GM21360 (cell line): ENCODE measurements at regions not wholly inside any gene's neighbourhood (a gene's known extent, or its start where the extent isn't known, plus 50 kb on each side); places are given as distances from the start of the nearest gene placed in this dataset.
"Not testable (repeated sequence)": the region's sequence is repeated elsewhere in the genome, so short reads cannot be mapped to it uniquely, and the experiment has no call there.

ENCODE experiments used
- ATAC-seq: cut with Tn5 transposase; IDR thresholded peaks from one replicate; pipeline ENCODE4 v1.9.1; 2021; ENCODE audit warnings: mild to moderate bottlenecking, moderate library complexity; ENCODE audit not compliant: unreplicated experiment

DNA sequence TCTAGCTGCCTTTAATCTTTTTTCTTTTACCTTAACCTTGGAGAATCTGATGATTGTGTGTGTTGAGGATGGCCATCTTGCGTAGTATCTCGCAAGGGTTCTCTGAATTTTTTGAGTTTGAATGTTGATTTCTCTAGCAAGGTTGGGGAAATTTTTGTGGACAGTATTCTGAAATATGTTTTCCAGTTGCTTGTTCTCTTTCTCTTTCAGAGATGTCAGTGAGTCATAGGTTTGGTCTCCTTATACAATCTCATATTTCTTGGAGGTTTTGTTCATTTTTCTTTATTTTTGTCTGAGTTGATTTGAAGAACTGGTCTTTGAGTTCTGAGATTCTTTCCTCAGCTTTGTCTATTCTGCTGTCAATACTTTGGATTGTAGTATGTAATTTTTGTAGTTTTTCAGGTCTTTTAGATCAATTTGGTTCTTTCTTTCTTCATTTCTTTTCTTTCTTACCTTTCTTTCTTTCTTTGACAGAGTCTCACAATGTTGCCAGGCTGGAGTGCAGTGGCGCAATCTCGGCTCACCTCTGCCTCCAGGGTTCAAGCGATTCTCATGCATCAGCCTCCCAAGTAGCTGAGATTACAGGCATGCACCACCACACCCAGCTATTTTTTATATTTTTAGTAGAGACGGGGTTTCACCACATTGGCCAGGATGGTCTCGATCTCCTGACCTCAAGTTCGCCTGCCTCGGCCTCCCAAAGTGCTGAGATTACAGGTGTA, 366.4 kb upstream of the RASGRP1 start:
- ATAC-seq = no peak

GRCh38 chr15:38941399-38941953, 376.9 kb upstream of the RASGRP1 start:
- no peak for ATAC-seq

DNA sequence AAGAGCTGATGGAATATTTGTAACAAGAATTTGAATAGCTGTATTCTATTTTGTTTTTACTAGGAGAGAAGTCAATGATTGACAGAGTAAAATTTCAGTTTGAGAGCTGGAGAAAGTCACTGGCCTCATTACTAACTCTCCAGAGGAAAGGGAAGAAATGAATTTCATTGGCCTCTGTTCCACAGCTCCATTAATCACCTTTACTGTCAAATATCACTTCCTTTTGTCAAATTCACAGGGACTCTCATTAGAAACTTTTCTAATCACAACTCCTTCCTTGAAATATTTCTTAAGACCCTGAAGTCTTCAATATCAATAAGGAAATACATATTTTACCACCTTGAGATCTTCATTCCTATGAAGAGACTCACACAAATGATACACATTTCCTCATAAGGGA, 379.9 kb upstream of the RASGRP1 start:
- ATAC-seq = no peak

GRCh38 chr15:38945551-38946298, 381.1 kb upstream of the RASGRP1 start:
- no peak for ATAC-seq

DNA sequence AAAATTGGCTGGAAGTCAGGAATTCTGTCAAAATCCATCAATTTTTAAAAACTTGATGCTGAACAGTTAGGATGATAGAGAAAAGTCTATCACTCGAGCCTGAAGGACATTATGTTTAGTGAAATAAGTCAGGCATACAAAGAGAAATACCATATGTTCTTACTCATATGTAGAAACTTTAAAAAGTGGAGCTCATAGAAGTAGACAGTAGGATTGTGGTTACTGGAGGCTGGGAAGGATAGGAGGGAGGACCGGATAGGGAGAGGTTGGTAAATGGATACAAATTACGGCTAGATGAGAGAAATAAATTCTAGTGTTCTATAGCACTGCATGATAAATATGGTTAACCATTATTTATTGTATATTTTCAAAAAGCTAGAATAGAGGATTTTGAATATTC, 389.5 kb upstream of the RASGRP1 start:
- no peak for ATAC-seq

- ATAC-seq = no peak
Measured at GRCh38 chr15:38961456-38961855, 396.8 kb upstream of the RASGRP1 start.

DNA sequence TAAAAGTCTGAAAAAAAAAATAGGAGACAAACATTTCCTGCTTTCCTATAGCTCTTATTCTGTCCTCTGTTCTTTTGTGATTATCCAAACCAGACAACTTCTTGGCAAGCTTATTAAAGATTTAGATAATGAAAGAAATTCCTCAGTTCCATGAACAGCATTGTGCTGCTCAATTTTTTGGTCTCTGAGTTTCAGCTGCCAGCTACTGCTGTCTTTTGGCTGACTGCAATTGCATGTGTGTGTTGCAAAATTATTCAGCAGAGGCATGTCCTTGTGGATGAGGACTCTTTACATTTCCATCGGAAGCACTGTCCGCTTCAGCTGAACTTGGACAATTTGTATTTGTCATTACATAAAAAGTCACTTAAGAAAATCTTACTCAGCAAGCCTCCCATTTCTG, 397.3 kb upstream of the RASGRP1 start:
- no peak for ATAC-seq

- ATAC-seq = no peak
Measured at GRCh38 chr15:38972831-38973230, 408.2 kb upstream of the RASGRP1 start.

GRCh38 chr15:38975282-38975990, 410.8 kb upstream of the RASGRP1 start:
- ATAC-seq = no peak

- no peak for ATAC-seq
Measured at GRCh38 chr15:38991126-38991525, 426.5 kb upstream of the RASGRP1 start.

DNA sequence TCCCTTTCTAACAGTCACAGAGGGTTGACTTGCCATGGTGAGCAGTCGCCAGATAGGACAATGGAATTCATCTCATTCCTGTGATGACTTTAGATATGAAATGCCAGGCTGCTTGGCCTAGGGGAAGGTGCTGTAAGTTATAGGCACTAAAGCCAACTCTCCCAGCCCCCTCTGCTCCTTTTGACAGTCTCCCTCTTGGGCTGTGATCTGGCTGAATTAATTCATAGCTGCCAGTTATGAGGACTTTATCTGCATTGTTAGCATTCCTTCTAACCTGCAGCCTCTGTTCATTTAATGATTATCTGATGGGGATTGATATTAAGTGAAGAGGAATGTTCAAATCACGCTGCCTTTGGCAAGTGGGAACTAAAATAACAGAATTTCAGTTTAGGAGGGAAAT, 427.1 kb upstream of the RASGRP1 start:
- ATAC-seq = no peak

GRCh38 chr15:38992506-38992905, 427.9 kb upstream of the RASGRP1 start:
- ATAC-seq = no peak

GRCh38 chr15:38992930-38993329, 428.3 kb upstream of the RASGRP1 start:
- no peak for ATAC-seq

- ATAC-seq = no peak
Measured at GRCh38 chr15:38994310-38994709, 429.7 kb upstream of the RASGRP1 start.

GRCh38 chr15:38996111-38996631, 431.6 kb upstream of the RASGRP1 start:
- ATAC-seq = no peak

- no peak for ATAC-seq
Measured at GRCh38 chr15:38997841-38998240, 433.2 kb upstream of the RASGRP1 start.

- ATAC-seq = no peak
Measured at GRCh38 chr15:39000008-39000734, 435.6 kb upstream of the RASGRP1 start.

DNA sequence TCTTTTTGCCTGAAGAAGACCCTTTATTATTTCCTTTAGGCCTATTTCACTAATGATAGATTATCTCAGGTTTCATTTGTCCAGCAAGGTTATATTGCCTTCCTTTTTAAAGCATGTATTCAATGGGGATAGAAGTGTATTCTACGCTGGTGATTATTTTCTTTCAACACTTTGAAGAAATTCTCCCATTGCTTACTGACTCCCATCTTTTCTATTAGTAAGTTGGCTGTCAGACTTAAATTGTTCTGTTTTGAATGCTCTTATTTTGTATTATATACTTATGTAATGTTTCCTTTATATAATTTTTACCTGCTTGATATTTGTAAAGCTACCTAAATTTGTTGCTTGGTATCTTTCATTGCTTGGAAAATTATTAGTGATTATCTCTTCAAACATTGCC, 445.1 kb upstream of the RASGRP1 start:
- ATAC-seq = no peak

GRCh38 chr15:39011066-39011465, 446.5 kb upstream of the RASGRP1 start:
- ATAC-seq = not testable (repeated sequence)

DNA sequence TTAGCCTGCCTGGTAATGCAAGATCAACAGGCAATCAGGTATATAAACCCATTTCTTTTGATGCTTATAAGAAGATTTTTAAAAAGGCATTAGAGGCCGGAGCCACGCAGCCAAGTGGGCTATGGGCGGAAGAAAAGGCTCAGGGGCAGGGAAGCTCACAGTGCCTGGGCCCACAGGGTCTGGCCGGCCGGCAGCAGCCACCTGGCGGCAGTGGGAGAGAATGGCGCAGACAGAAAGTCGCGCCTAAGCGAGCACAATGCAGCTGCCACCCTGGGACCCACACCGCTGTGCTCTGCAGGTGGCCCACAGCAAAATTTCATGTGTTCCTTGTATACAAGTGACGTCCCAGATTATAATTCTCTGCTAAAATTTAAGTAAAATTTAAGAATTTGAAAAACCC, 448.6 kb upstream of the RASGRP1 start:
- no peak for ATAC-seq

DNA sequence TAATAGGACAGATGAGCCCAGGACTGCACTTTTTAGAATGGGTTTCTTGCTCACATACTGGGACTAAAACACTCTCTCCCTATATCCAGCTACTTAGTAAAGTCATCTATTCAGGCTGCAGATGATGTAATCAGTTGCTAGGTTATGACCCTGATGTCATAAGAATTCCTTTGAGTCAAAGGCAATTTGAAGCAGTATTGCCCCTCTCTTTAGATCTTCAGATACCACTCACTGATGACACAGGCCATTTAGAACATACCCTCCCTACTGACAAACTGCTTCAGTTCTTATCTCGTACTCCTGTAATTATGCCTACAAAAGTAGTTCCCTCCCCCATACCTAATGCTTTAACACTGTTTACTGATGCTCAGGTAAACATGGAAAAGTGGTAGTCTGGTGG, 450.1 kb upstream of the RASGRP1 start:
- no peak for ATAC-seq
